IPS-20b (cell line): ENCODE measurements at regions not wholly inside any gene's neighbourhood (a gene's known extent, or its start where the extent isn't known, plus 50 kb on each side); places are given as distances from the start of the nearest gene placed in this dataset.

Experiments used
- H3K27ac ChIP-seq: one replicate; pipeline ENCODE4 v1.5.1; 2013; ENCODE audit warnings: low read length
- H3K27me3 ChIP-seq: 2 replicates; pipeline ENCODE4 v1.6.1; 2013; ENCODE audit warnings: mild to moderate bottlenecking, low read length, inconsistent platforms; ENCODE audit not compliant: insufficient read depth
- H3K36me3 ChIP-seq: 2 replicates; pipeline ENCODE4 v1.6.1; 2013; ENCODE audit warnings: low read depth, mild to moderate bottlenecking, inconsistent platforms, low read length, moderate library complexity; ENCODE audit not compliant: insufficient read depth
- H3K4me1 ChIP-seq: 2 replicates; pipeline ENCODE4 v1.6.1; 2013; ENCODE audit warnings: mild to moderate bottlenecking, control low read depth, inconsistent platforms, low read length, moderate library complexity; ENCODE audit not compliant: insufficient read depth
- H3K4me3 ChIP-seq: 2 replicates; pipeline ENCODE4 v1.5.1; 2013; ENCODE audit warnings: mild to moderate bottlenecking, low read length, inconsistent platforms
- H3K9ac ChIP-seq: 2 replicates; pipeline ENCODE4 v1.6.1; 2013; ENCODE audit warnings: low read depth, mild to moderate bottlenecking, inconsistent platforms, low read length, moderate library complexity
- H3K9me3 ChIP-seq: 2 replicates; pipeline ENCODE4 v1.6.1; 2013; ENCODE audit warnings: mild to moderate bottlenecking, low read depth, low read length, inconsistent platforms; ENCODE audit not compliant: insufficient read depth

DNA sequence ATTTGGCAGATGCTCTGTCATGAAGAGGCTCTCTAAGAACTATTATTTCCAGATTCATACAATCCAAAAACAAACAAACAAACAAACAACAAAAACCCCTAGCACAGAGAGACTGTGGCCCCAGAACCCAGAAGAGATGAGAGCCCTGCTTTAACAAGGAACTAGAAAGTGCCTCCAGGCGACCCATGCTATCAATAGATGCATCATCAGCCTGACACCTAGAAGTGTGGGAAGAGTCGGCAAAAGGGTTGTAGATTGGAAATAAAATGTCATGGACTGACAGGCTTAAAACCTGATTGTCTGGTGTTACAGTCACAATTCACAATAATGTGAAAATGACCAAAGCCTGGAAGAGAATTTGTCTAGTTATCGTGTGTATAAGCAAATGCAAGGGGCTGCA is 50.6 kb upstream of the FLRT2 start:
- no peaks in the 10 kb centered on the region for H3K36me3 ChIP-seq
- H3K4me1 ChIP-seq: no peaks in the 10 kb centered on the region
- H3K27ac ChIP-seq: no peak overlapping the region
- H3K9ac ChIP-seq: no peak overlapping the region
- no peaks in the 10 kb centered on the region for H3K27me3 ChIP-seq
- H3K9me3 ChIP-seq: no peaks in the 10 kb centered on the region
- H3K4me3 ChIP-seq: no peak overlapping the region

DNA sequence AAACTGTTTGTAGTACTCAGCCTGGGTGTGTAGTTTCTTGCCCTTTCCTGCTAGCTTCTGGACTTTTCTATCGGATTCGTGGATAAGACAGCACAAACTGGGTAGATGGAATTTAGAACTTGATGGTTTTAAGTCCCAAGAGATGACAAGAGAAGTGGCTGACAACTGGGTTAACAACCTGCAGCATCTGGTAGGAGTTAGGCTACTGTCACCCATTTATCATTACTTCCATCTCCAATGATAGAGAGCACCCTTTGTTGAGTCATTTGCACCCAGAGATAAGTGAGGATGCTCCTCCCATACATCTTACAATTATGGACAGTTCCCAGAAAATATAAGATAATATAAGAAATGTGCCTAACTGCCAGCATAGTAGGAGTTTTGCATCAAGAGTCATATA is 50.2 kb upstream of the FLRT2 start:
- no peaks in the 10 kb centered on the region for H3K9me3 ChIP-seq
- H3K36me3 ChIP-seq: no peaks in the 10 kb centered on the region
- H3K27ac ChIP-seq: no peak overlapping the region
- no peak overlapping the region for H3K9ac ChIP-seq
- H3K4me3 ChIP-seq: no peak overlapping the region
- no peaks in the 10 kb centered on the region for H3K4me1 ChIP-seq
- no peaks in the 10 kb centered on the region for H3K27me3 ChIP-seq
